ENCODE measurements at regions not wholly inside any gene's neighbourhood (a gene's known extent, or its start where the extent isn't known, plus 50 kb on each side); places are given as distances from the start of the nearest gene placed in this dataset.

DNA sequence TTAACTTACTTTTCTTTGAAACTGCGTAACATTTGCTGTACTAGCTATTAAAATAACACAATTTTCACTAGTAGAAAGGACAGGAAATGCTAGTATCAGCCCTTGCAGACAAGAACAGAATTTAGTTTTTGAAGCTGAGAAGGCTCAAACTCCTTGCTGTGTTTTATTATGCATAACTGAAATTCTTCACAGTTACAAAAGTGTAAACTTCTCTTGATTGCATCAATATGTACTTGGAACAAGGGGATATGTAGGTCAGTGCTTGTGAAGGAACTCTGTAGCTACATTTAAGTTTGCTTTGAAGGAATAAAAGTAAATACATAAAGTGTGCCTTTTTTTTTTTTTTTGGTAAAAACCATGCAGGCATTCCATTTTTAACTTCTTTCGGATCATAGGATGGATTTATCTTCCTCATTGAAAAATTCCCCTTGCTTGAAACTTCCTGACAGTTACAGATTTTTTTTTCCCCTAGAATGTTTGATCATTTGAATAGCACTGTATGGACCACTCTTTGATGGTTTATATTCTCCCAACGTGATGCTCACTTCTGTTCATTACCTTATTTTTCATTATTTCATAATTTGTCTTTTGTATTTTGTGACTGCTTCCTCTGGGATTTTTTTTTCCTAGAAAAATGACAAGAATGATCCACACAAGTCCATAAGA, 94.9 kb upstream of the DAB2 start:
- Histone ChIP-seq H3K4me3 (ENCODE audit: low read depth, low read length) (no peak overlapping the region), H3K27me3 (ENCODE audit: control insufficient read depth, insufficient read depth, low read length) (no peaks in the 10 kb centered on the region), H3K9me3 (ENCODE audit: control insufficient read depth, insufficient read depth, low read length) (no peaks in the 10 kb centered on the region), H3K27ac (ENCODE audit: low read depth, low read length) (no peak overlapping the region)
- ChIA-PET CTCF (interaction anchor here (0.6 to 2.1 kb wide), 4 partner anchors 28 to 1250 kb away, joined by 3 to 15 read pairs (median 10); partner anchors contain the start of gene DAB2), POLR2A (interaction anchor here (0.6 to 3.9 kb wide), 10 partner anchors 16 to 107 kb away, joined by 3 to 75 read pairs (median 7); partner anchors contain the start of gene DAB2)
- TF ChIP-seq, protein P1, sequence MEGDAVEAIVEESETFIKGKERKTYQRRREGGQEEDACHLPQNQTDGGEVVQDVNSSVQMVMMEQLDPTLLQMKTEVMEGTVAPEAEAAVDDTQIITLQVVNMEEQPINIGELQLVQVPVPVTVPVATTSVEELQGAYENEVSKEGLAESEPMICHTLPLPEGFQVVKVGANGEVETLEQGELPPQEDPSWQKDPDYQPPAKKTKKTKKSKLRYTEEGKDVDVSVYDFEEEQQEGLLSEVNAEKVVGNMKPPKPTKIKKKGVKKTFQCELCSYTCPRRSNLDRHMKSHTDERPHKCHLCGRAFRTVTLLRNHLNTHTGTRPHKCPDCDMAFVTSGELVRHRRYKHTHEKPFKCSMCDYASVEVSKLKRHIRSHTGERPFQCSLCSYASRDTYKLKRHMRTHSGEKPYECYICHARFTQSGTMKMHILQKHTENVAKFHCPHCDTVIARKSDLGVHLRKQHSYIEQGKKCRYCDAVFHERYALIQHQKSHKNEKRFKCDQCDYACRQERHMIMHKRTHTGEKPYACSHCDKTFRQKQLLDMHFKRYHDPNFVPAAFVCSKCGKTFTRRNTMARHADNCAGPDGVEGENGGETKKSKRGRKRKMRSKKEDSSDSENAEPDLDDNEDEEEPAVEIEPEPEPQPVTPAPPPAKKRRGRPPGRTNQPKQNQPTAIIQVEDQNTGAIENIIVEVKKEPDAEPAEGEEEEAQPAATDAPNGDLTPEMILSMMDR (IDR thresholded peaks at IDR 0.05; ENCODE audit: low read depth, low read length), result no peak
- no peak for DNase-seq (ENCODE audit: low read depth, low spot score)

DNA sequence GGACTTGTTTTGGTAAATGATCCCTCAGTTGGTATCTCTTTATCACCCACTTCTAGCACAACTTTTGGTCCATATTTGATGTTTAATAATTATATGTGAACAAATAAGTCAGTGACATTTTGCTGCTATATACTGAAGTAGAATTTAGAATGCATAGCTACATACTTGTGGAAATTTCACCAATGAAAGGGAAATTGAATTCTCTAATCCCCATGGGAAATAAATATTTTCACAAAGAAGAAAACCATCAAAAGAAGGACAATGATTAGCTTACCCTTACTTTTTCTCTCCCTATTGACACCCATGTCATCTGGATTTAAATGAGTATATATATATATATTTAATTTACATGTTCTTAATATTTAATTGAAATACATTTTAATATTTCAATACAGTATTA, 94.3 kb upstream of the DAB2 start:
- TF ChIP-seq, protein P1 (IDR thresholded peaks at IDR 0.05; ENCODE audit: low read depth, low read length), result no peak
- no peak overlapping the region for H3K4me3 ChIP-seq (ENCODE audit: low read depth, low read length)
- CTCF ChIA-PET, result interaction anchor here (0.6 to 2.1 kb wide), 6 partner anchors 29 to 1251 kb away, joined by 3 to 15 read pairs (median 6); partner anchors contain the start of gene DAB2
- DNase-seq (ENCODE audit: low read depth, low spot score), result no peak
- H3K27ac ChIP-seq (ENCODE audit: low read depth, low read length), result no peak overlapping the region
- POLR2A ChIA-PET, result interaction anchor here (0.6 to 3.9 kb wide), 10 partner anchors 15 to 107 kb away, joined by 3 to 75 read pairs (median 7); partner anchors contain the start of gene DAB2
- H3K9me3 ChIP-seq (ENCODE audit: control insufficient read depth, insufficient read depth, low read length), result no peaks in the 10 kb centered on the region
- no peaks in the 10 kb centered on the region for H3K27me3 ChIP-seq (ENCODE audit: control insufficient read depth, insufficient read depth, low read length)

DNA sequence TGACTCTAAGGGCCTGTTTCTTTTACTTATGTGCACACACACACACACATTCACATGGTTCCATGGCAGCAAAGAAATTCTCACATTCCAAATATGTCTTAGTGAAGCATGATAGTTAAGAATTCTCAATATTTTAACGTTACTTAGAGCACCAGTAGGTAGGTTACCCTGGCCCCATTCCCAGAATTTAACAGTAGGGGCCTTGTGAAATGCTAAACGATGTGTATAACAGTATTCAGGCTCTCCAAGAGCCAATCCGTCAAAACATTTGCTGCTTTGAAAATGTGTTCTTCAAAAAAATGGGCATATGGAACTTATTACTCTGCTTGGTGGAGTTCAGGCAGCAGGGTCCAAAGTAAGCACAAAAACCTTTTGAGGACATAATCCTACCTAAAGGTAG, 93.7 kb upstream of the DAB2 start:
- peak overlapping the region; percentile 58 for H3K27ac ChIP-seq (ENCODE audit: low read depth, low read length)
- ChIA-PET CTCF (interaction anchor here (0.9 to 2.1 kb wide), 5 partner anchors 29 to 142 kb away, joined by 3 to 15 read pairs (median 8); partner anchors contain the start of gene DAB2), POLR2A (interaction anchor here (0.8 to 3.9 kb wide), 4 partner anchors 15 to 94 kb away, joined by 3 to 75 read pairs (median 5); partner anchors contain the start of gene DAB2)
- H3K27me3 ChIP-seq (ENCODE audit: control insufficient read depth, insufficient read depth, low read length), result no peaks in the 10 kb centered on the region
- TF ChIP-seq, protein P1 (IDR thresholded peaks at IDR 0.05; ENCODE audit: low read depth, low read length), result no peak
- H3K9me3 ChIP-seq (ENCODE audit: control insufficient read depth, insufficient read depth, low read length), result no peaks in the 10 kb centered on the region
- peak; percentile 68 for DNase-seq (ENCODE audit: low read depth, low spot score)
- no peak overlapping the region for H3K4me3 ChIP-seq (ENCODE audit: low read depth, low read length)

DNA sequence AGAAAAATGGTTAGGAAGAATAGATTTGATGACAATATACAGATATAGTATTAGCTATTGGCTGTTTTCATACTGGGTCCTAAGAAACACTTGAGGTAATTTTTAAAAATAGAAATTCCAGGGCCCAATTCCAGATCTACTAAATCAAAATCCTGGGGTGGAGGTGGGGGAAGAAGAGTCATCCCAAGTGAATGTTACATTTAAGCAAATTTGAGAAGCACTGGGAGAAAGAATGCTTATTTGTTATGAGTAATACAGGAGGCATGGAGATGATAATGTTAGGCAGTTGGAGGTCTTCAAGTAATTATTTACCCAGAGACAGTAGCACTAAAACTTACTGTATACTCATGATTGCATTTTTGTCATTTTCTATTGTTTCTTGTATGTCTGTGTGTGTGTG, 93.0 kb upstream of the DAB2 start:
- TF ChIP-seq, protein P1 (IDR thresholded peaks at IDR 0.05; ENCODE audit: low read depth, low read length), result no peak
- Histone ChIP-seq H3K4me3 (ENCODE audit: low read depth, low read length) (no peak overlapping the region), H3K27me3 (ENCODE audit: control insufficient read depth, insufficient read depth, low read length) (no peaks in the 10 kb centered on the region), H3K9me3 (ENCODE audit: control insufficient read depth, insufficient read depth, low read length) (no peaks in the 10 kb centered on the region), H3K27ac (ENCODE audit: low read depth, low read length) (no peak overlapping the region)
- ChIA-PET CTCF (no interaction called here), POLR2A (interaction anchor here (0.6 to 3.9 kb wide), 5 partner anchors 22 to 94 kb away, joined by 3 to 75 read pairs (median 4); partner anchors contain the start of gene DAB2)
- DNase-seq (ENCODE audit: low read depth, low spot score), result peak; percentile 82

DNA sequence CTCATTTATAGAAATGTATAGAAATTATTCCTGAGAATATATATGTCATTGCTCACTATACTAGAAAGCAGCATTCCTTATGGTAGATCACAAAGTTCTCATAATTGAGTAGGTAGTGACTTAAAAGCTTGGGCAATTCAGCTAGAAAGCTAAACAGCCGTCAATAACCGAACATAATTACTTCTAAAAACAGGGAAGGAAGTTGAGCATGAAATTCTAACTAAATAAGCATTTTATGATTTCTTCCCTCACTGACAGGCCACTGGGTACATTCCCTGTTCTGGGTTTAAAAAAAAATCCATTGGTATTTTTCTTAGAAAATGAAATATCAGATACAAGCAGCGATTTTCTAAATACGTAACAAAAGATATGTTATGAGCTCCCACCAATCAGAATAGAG, 91.1 kb upstream of the DAB2 start:
- no peak for DNase-seq (ENCODE audit: low read depth, low spot score)
- CTCF ChIA-PET, result interaction anchor here (1.0 kb wide), 1 partner anchor 31 kb away, joined by 3 read pairs; no protein-coding TSS in a partner anchor
- POLR2A ChIA-PET, result no interaction called here

More for the DNA sequence above, 91.1 kb upstream of the DAB2 start:
- Histone ChIP-seq H3K27me3 (ENCODE audit: control insufficient read depth, insufficient read depth, low read length) (no peaks in the 10 kb centered on the region), H3K27ac (ENCODE audit: low read depth, low read length) (no peak overlapping the region), H3K9me3 (ENCODE audit: control insufficient read depth, insufficient read depth, low read length) (no peaks in the 10 kb centered on the region), H3K4me3 (ENCODE audit: low read depth, low read length) (no peak overlapping the region)
- TF ChIP-seq, protein P1 (IDR thresholded peaks at IDR 0.05; ENCODE audit: low read depth, low read length), result no peak

Data from AG04450 (cell line).